Naive B cell (primary cell): ENCODE measurements at regions not wholly inside any gene's neighbourhood (a gene's known extent, or its start where the extent isn't known, plus 50 kb on each side); places are given as distances from the start of the nearest gene placed in this dataset.
A peak's percentile ranks its signal among the peaks of the same experiment; 100 is the strongest.
"Not testable (repeated sequence)": the region's sequence is repeated elsewhere in the genome, so short reads cannot be mapped to it uniquely, and the experiment has no call there.

Experiments used
- ATAC-seq, 2 donors: fragments of 150-1000 bp; cut with Tn5 transposase; 2 replicates each; pipeline ENCODE4 v1.10.0; 2021; ENCODE audit warnings: low read depth in 2 of 2, mild to moderate bottlenecking in 2 of 2, moderate library complexity in 2 of 2
- DNase-seq: peaks from one replicate; pipeline ENCODE4 v3.0.0; 2022
- H3K27ac Mint-ChIP-seq, 6 donors: one replicate each; pipeline ENCODE4 v1.8.0; 2020 to 2022; ENCODE audit warnings: mild to moderate bottlenecking in 6 of 6, mixed read lengths in 6 of 6, moderate library complexity in 5 of 6, inconsistent platforms in 2 of 6
- H3K27me3 Mint-ChIP-seq, 3 donors: one replicate each; pipeline ENCODE4 v1.8.0; 2021 to 2022; ENCODE audit warnings: mixed read lengths in 3 of 3, mild to moderate bottlenecking in 1 of 3
- H3K36me3 Mint-ChIP-seq, 2 donors: one replicate each; pipeline ENCODE4 v1.8.0; 2020 to 2022; ENCODE audit warnings: mixed read lengths in 2 of 2, inconsistent platforms in 1 of 2, mild to moderate bottlenecking in 1 of 2
- H3K4me1 Mint-ChIP-seq, 3 donors: one replicate each; pipeline ENCODE4 v1.8.0; 2020 to 2022; ENCODE audit warnings: mixed read lengths in 3 of 3, inconsistent platforms in 1 of 3, mild to moderate bottlenecking in 1 of 3, moderate library complexity in 1 of 3
- H3K4me3 Mint-ChIP-seq, 8 donors: one replicate each; pipeline ENCODE4 v1.8.0; 2020 to 2022; ENCODE audit warnings: mild to moderate bottlenecking in 8 of 8, mixed read lengths in 8 of 8, moderate library complexity in 8 of 8, inconsistent platforms in 2 of 8
- H3K9me3 Mint-ChIP-seq, 7 donors: one replicate each; pipeline ENCODE4 v1.8.0; 2020 to 2022; ENCODE audit warnings: mixed read lengths in 7 of 7, mild to moderate bottlenecking in 5 of 7, inconsistent platforms in 2 of 7, moderate library complexity in 1 of 7

- DNase-seq (no peak), ATAC-seq (no peak)
- H3K27me3 Mint-ChIP-seq: no peaks in the 10 kb centered on the region
- H3K36me3 Mint-ChIP-seq: peaks cover 10 to 20% of the 10 kb centered on the region in 2 donors
- H3K4me1 Mint-ChIP-seq: peaks cover 31 to 49% (median 39%) of the 10 kb centered on the region in 3 donors
- H3K9me3 Mint-ChIP-seq: peaks cover 0 to under 1% (median 0%) of the 10 kb centered on the region in 7 donors
- H3K4me3 Mint-ChIP-seq: no peak overlapping the region
- no peak overlapping the region for H3K27ac Mint-ChIP-seq
These were observed 249.9 kb upstream of the MKLN1 start for GRCh38 chr7:131077735-131078134.

- Mint-ChIP-seq H3K36me3 (peaks cover 16 to 24% of the 10 kb centered on the region in 2 donors), H3K9me3 (no peaks in the 10 kb centered on the region), H3K27me3 (no peaks in the 10 kb centered on the region), H3K4me3 (no peak overlapping the region), H3K27ac (no peak overlapping the region), H3K4me1 (peaks cover 39 to 47% (median 44%) of the 10 kb centered on the region in 3 donors)
- no peak for ATAC-seq
- no peak for DNase-seq
These were observed 246.9 kb upstream of the MKLN1 start for GRCh38 chr7:131080754-131081153.

- Mint-ChIP-seq H3K9me3 (no peaks in the 10 kb centered on the region), H3K27me3 (no peaks in the 10 kb centered on the region), H3K4me1 (peaks cover 39 to 42% (median 39%) of the 10 kb centered on the region in 3 donors), H3K27ac (no peak overlapping the region), H3K36me3 (peaks cover 10 to 19% of the 10 kb centered on the region in 2 donors), H3K4me3 (no peak overlapping the region)
- ATAC-seq: no peak
- DNase-seq: no peak
These were observed 246.4 kb upstream of the MKLN1 start for GRCh38 chr7:131081308-131081707.

GRCh38 chr7:131083781-131084180, 243.9 kb upstream of the MKLN1 start:
- no peak for DNase-seq
- no peak for ATAC-seq
- Mint-ChIP-seq H3K4me1 (peaks cover 47 to 60% (median 47%) of the 10 kb centered on the region in 3 donors), H3K4me3 (peak overlapping the region in 1 of 8 donors; percentile 5), H3K27ac (peak overlapping the region in 2 of 6 donors; percentile 11 to 12), H3K36me3 (peaks cover 10 to 23% of the 10 kb centered on the region in 2 donors), H3K27me3 (no peaks in the 10 kb centered on the region), H3K9me3 (no peaks in the 10 kb centered on the region)

GRCh38 chr7:131084336-131084735, 243.3 kb upstream of the MKLN1 start:
- H3K9me3 Mint-ChIP-seq, H3K27me3 Mint-ChIP-seq, DNase-seq, ATAC-seq: not testable (repeated sequence)
- Mint-ChIP-seq H3K4me1 (peaks cover 49 to 66% (median 52%) of the 10 kb centered on the region in 3 donors), H3K27ac (peak overlapping the region in 2 of 6 donors; percentile 11 to 79), H3K36me3 (peaks cover 10 to 25% of the 10 kb centered on the region in 2 donors), H3K4me3 (peak overlapping the region in 1 of 8 donors; percentile 47)

GRCh38 chr7:131087756-131088658, 239.7 kb upstream of the MKLN1 start:
- Mint-ChIP-seq H3K9me3 (no peaks in the 10 kb centered on the region), H3K36me3 (peaks cover 10 to 18% of the 10 kb centered on the region in 2 donors), H3K4me3 (peak overlapping the region in 7 of 8 donors; percentile 0 to 63 (median 40)), H3K27ac (peak overlapping the region in 2 of 6 donors; percentile 52 to 67), H3K4me1 (peaks cover 66 to 88% (median 76%) of the 10 kb centered on the region in 3 donors), H3K27me3 (no peaks in the 10 kb centered on the region)
- ATAC-seq: no peak
- DNase-seq: no peak

- H3K27ac Mint-ChIP-seq: peak overlapping the region in 4 of 6 donors; percentile 12 to 84 (median 50)
- ATAC-seq: no peak
- H3K4me3 Mint-ChIP-seq: peak overlapping the region in 1 of 8 donors; percentile 52
- peaks cover 11 to 18% of the 10 kb centered on the region in 2 donors for H3K36me3 Mint-ChIP-seq
- no peak for DNase-seq
- no peaks in the 10 kb centered on the region for H3K27me3 Mint-ChIP-seq
- H3K9me3 Mint-ChIP-seq: no peaks in the 10 kb centered on the region
- H3K4me1 Mint-ChIP-seq: peaks cover 61 to 90% (median 76%) of the 10 kb centered on the region in 3 donors
These were observed 237.5 kb upstream of the MKLN1 start for GRCh38 chr7:131090188-131090587.

- H3K27me3 Mint-ChIP-seq: no peaks in the 10 kb centered on the region
- DNase-seq (no peak), ATAC-seq (peak in 1 of 2 donors; percentile 21)
- no peaks in the 10 kb centered on the region for H3K9me3 Mint-ChIP-seq
- peak overlapping the region; percentile 9 to 54 (median 28) for H3K4me3 Mint-ChIP-seq
- H3K36me3 Mint-ChIP-seq: peaks cover 11 to 16% of the 10 kb centered on the region in 2 donors
- H3K27ac Mint-ChIP-seq: peak overlapping the region in 5 of 6 donors; percentile 56 to 94 (median 80)
- peaks cover 63 to 91% (median 76%) of the 10 kb centered on the region in 3 donors for H3K4me1 Mint-ChIP-seq
These were observed 236.6 kb upstream of the MKLN1 start for GRCh38 chr7:131090886-131091692.

GRCh38 chr7:131094685-131095084, 233.0 kb upstream of the MKLN1 start:
- ATAC-seq (no peak), DNase-seq (no peak)
- Mint-ChIP-seq H3K27ac (peak overlapping the region in 5 of 6 donors; percentile 14 to 82 (median 53)), H3K27me3 (no peaks in the 10 kb centered on the region), H3K4me1 (peaks cover 74 to 92% (median 78%) of the 10 kb centered on the region in 3 donors), H3K4me3 (peak overlapping the region in 1 of 8 donors; percentile 56), H3K9me3 (no peaks in the 10 kb centered on the region), H3K36me3 (peaks cover 8 to 11% of the 10 kb centered on the region in 2 donors)

- no peak for ATAC-seq
- Mint-ChIP-seq H3K27ac (peak overlapping the region in 4 of 6 donors; percentile 12 to 76 (median 68)), H3K9me3 (no peaks in the 10 kb centered on the region), H3K27me3 (no peaks in the 10 kb centered on the region), H3K4me1 (peaks cover 69 to 92% (median 77%) of the 10 kb centered on the region in 3 donors), H3K36me3 (peaks cover 10 to 11% of the 10 kb centered on the region in 2 donors), H3K4me3 (peak overlapping the region in 3 of 8 donors; percentile 23 to 79 (median 30))
- no peak for DNase-seq
These were observed 232.3 kb upstream of the MKLN1 start for GRCh38 chr7:131095346-131095745.

GRCh38 chr7:131096267-131096927, 231.3 kb upstream of the MKLN1 start:
- Mint-ChIP-seq H3K9me3 (no peaks in the 10 kb centered on the region), H3K4me1 (peaks cover 67 to 90% (median 75%) of the 10 kb centered on the region in 3 donors), H3K4me3 (peak overlapping the region in 3 of 8 donors; percentile 16 to 43 (median 22)), H3K36me3 (peaks cover 11 to 15% of the 10 kb centered on the region in 2 donors), H3K27ac (peak overlapping the region in 3 of 6 donors; percentile 28 to 84 (median 81)), H3K27me3 (no peaks in the 10 kb centered on the region)
- DNase-seq (no peak), ATAC-seq (no peak)

GRCh38 chr7:131097662-131098376, 229.9 kb upstream of the MKLN1 start:
- Mint-ChIP-seq H3K36me3 (peaks cover 15 to 18% of the 10 kb centered on the region in 2 donors), H3K4me3 (peak overlapping the region in 5 of 8 donors; percentile 26 to 71 (median 31)), H3K27ac (peak overlapping the region in 3 of 6 donors; percentile 19 to 84 (median 82)), H3K4me1 (peaks cover 69 to 91% (median 75%) of the 10 kb centered on the region in 3 donors), H3K9me3 (no peaks in the 10 kb centered on the region), H3K27me3 (no peaks in the 10 kb centered on the region)
- ATAC-seq (no peak), DNase-seq (no peak)
